ENCODE measurements at regions not wholly inside any gene's neighbourhood (a gene's known extent, or its start where the extent isn't known, plus 50 kb on each side); places are given as distances from the start of the nearest gene placed in this dataset.

DNA sequence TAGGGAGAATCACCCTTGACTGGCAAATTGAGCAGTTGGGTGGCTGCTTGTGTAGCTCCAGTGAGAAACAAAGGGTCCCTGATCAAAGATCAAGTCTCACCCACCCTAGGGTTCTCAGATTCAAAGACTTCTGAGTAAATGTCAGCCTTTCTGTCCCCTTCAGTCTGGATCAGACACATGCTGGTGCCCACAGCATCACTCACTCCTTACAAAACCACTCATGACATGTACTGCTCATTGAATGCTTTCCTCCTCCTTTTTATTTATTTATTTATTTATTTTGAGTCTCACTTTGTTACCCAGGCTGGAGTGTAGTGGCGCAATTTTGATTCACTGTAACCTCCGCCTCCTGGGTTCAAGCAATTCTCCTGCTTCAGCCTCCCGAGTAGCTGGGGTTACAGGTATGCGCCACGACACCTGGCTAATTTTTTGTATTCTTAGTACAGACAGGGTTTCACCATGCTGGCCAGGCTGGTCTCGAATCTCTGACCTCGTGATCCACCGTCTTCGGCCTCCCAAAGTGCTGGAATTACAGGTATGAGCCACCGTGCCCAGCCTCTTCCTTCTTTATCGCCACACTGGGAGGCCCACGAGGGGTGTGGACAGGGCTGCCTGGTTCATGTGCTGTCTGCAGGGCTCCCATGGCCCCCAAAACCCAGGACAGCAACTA is 462.0 kb upstream of the MAF start:
- H2BK5ac ChIP-seq (ENCODE audit: low read depth, low read length, poor library complexity), result no peak overlapping the region
- DNase-seq, result peak; percentile 88 to 90
- no peak overlapping the region for H4K8ac ChIP-seq (ENCODE audit: low read depth, low read length)
- no peak overlapping the region for H2BK120ac ChIP-seq (ENCODE audit: insufficient read depth, low read length, poor library complexity)
- H3K4me3 ChIP-seq (ENCODE audit: low read depth, low read length), result no peak overlapping the region
- H3K4me2 ChIP-seq (ENCODE audit: low read length), result no peak overlapping the region
- no peak overlapping the region for H4K91ac ChIP-seq (ENCODE audit: low read depth, low read length)
- H3K4ac ChIP-seq (ENCODE audit: low read depth, low read length), result no peak overlapping the region
- H3K23ac ChIP-seq (ENCODE audit: low read length), result no peak overlapping the region
- no peak overlapping the region for H3K27ac ChIP-seq (ENCODE audit: low read depth, low read length)
- no peaks in the 10 kb centered on the region for H3K4me1 ChIP-seq (ENCODE audit: control insufficient read depth in 1 of 2, insufficient read depth in 2 of 2, low read length in 2 of 2)
- no peaks in the 10 kb centered on the region for H3K36me3 ChIP-seq (ENCODE audit: control insufficient read depth in 1 of 2, insufficient read depth in 2 of 2, low read length in 2 of 2)
- no peak overlapping the region for H3K14ac ChIP-seq (ENCODE audit: low read length)
- H3K79me2 ChIP-seq (ENCODE audit: control insufficient read depth, insufficient read depth, low read length, poor library complexity), result no peaks in the 10 kb centered on the region
- no peaks in the 10 kb centered on the region for H3K27me3 ChIP-seq (ENCODE audit: insufficient read depth, low read length)
- no peak overlapping the region for H2BK12ac ChIP-seq (ENCODE audit: low read length)
- H4K12ac ChIP-seq (ENCODE audit: low read depth, low read length), result no peak overlapping the region
- H2AFZ ChIP-seq (ENCODE audit: insufficient read depth, low read length, poor library complexity), result no peak overlapping the region
- H3K9me3 ChIP-seq (ENCODE audit: insufficient read depth, low read depth, low read length), result no peaks in the 10 kb centered on the region
- no CpG with 5 or more reads among the region's 12 CpGs for WGBS (ENCODE audit: extremely low coverage, insufficient coverage, insufficient read length)
- no peak overlapping the region for H3K9ac ChIP-seq (ENCODE audit: low read length)
- H3K18ac ChIP-seq (ENCODE audit: low read length), result no peak overlapping the region
- H3K79me1 ChIP-seq (ENCODE audit: low read length), result no peaks in the 10 kb centered on the region
- no peak overlapping the region for H2AK5ac ChIP-seq (ENCODE audit: low read length)

DNA sequence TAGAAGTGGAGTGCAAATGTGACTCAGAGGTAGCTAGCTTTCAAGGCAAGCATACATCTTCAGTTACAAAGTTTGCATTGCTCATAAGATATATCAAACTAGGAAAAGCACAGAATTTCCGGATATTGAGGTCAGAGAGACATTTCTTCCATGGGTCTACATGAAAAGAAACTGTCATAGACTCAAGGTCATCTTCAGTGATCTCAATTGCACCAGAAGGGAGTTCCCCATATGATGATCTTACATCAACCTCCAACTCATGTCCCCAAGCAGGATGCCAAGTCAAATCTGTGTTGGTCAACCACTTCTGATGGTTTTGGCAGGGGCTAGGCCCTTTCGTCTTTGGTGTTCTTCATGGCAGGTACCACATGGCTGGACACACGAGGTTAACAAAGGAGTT is 459.9 kb upstream of the MAF start:
- H4K8ac ChIP-seq (ENCODE audit: low read depth, low read length), result no peak overlapping the region
- no peak overlapping the region for H2BK120ac ChIP-seq (ENCODE audit: insufficient read depth, low read length, poor library complexity)
- no peak overlapping the region for H3K4me3 ChIP-seq (ENCODE audit: low read depth, low read length)
- WGBS (ENCODE audit: extremely low coverage, insufficient coverage, insufficient read length), result no CpG with 5 or more reads among the region's 3 CpGs
- no peak overlapping the region for H2BK12ac ChIP-seq (ENCODE audit: low read length)
- no peak overlapping the region for H2AK5ac ChIP-seq (ENCODE audit: low read length)
- peak in 1 of 2 donors; percentile 28 for DNase-seq
- H3K27ac ChIP-seq (ENCODE audit: low read depth, low read length), result no peak overlapping the region
- no peaks in the 10 kb centered on the region for H3K36me3 ChIP-seq (ENCODE audit: control insufficient read depth in 1 of 2, insufficient read depth in 2 of 2, low read length in 2 of 2)
- H3K23ac ChIP-seq (ENCODE audit: low read length), result no peak overlapping the region
- H3K4ac ChIP-seq (ENCODE audit: low read depth, low read length), result no peak overlapping the region
- H4K91ac ChIP-seq (ENCODE audit: low read depth, low read length), result no peak overlapping the region
- H3K18ac ChIP-seq (ENCODE audit: low read length), result no peak overlapping the region
- H3K27me3 ChIP-seq (ENCODE audit: insufficient read depth, low read length), result no peaks in the 10 kb centered on the region
- no peaks in the 10 kb centered on the region for H3K79me1 ChIP-seq (ENCODE audit: low read length)
- H3K9ac ChIP-seq (ENCODE audit: low read length), result no peak overlapping the region
- H3K14ac ChIP-seq (ENCODE audit: low read length), result no peak overlapping the region
- H3K79me2 ChIP-seq (ENCODE audit: control insufficient read depth, insufficient read depth, low read length, poor library complexity), result no peaks in the 10 kb centered on the region
- no peak overlapping the region for H4K12ac ChIP-seq (ENCODE audit: low read depth, low read length)
- H3K4me1 ChIP-seq (ENCODE audit: control insufficient read depth in 1 of 2, insufficient read depth in 2 of 2, low read length in 2 of 2), result no peaks in the 10 kb centered on the region
- no peaks in the 10 kb centered on the region for H3K9me3 ChIP-seq (ENCODE audit: insufficient read depth, low read depth, low read length)
- no peak overlapping the region for H2BK5ac ChIP-seq (ENCODE audit: low read depth, low read length, poor library complexity)
- H2AFZ ChIP-seq (ENCODE audit: insufficient read depth, low read length, poor library complexity), result no peak overlapping the region
- no peak overlapping the region for H3K4me2 ChIP-seq (ENCODE audit: low read length)

DNA sequence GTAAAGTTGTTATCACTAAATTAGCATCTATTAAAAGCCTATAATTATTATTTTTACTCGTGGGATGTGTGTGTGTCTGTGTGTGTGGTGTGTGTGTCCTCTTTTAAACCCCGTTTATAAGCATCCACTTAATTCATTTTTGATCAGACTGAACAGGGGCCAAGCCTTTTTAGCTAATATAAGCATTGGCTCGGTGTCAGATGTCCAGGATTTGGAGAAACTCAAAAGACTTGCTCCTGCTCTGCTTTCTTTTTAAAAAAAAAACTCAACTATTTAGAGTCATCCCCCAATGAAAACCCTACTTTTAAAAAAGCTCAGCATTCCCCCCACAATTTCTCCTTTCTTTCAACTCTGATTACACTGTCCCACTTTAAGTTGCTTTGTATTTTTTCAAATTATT is 459.3 kb upstream of the MAF start:
- Histone ChIP-seq H3K9ac (ENCODE audit: low read length) (no peak overlapping the region), H2BK120ac (ENCODE audit: insufficient read depth, low read length, poor library complexity) (no peak overlapping the region), H4K8ac (ENCODE audit: low read depth, low read length) (no peak overlapping the region), H2AFZ (ENCODE audit: insufficient read depth, low read length, poor library complexity) (no peak overlapping the region), H3K79me1 (ENCODE audit: low read length) (no peaks in the 10 kb centered on the region), H2AK5ac (ENCODE audit: low read length) (no peak overlapping the region), H3K4ac (ENCODE audit: low read depth, low read length) (no peak overlapping the region), H2BK12ac (ENCODE audit: low read length) (no peak overlapping the region), H3K23ac (ENCODE audit: low read length) (no peak overlapping the region), H3K36me3 (ENCODE audit: control insufficient read depth in 1 of 2, insufficient read depth in 2 of 2, low read length in 2 of 2) (no peaks in the 10 kb centered on the region), H3K4me2 (ENCODE audit: low read length) (no peak overlapping the region), H3K27ac (ENCODE audit: low read depth, low read length) (no peak overlapping the region), H3K9me3 (ENCODE audit: insufficient read depth, low read depth, low read length) (no peaks in the 10 kb centered on the region), H4K91ac (ENCODE audit: low read depth, low read length) (no peak overlapping the region), H4K12ac (ENCODE audit: low read depth, low read length) (no peak overlapping the region), H3K18ac (ENCODE audit: low read length) (no peak overlapping the region), H3K79me2 (ENCODE audit: control insufficient read depth, insufficient read depth, low read length, poor library complexity) (no peaks in the 10 kb centered on the region), H2BK5ac (ENCODE audit: low read depth, low read length, poor library complexity) (no peak overlapping the region), H3K14ac (ENCODE audit: low read length) (no peak overlapping the region), H3K27me3 (ENCODE audit: insufficient read depth, low read length) (no peaks in the 10 kb centered on the region), H3K4me3 (ENCODE audit: low read depth, low read length) (no peak overlapping the region), H3K4me1 (ENCODE audit: control insufficient read depth in 1 of 2, insufficient read depth in 2 of 2, low read length in 2 of 2) (no peaks in the 10 kb centered on the region)
- WGBS (ENCODE audit: extremely low coverage, insufficient coverage, insufficient read length), result no CpG with 5 or more reads among the region's 3 CpGs
- no peak for DNase-seq

DNA sequence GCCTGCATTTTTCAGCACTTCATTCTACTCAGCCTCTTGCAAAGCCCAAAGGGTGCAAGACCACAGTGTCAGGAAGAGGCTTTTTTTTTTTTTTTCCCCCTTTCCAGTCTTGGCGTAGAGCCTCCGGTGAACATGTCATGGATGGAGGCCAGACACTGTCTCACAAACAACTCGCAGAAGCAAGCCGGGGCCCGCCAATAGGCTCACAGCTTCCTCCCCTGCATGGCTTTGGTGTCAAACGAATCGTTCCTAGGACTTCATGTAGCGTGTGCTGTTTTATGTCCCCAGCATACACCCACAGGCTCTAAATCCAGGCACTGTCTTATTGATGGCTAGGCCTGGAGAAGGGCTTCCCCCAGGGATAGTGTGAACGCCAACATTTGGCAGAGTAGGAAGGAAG is 457.7 kb upstream of the MAF start:
- H3K23ac ChIP-seq (ENCODE audit: low read length), result no peak overlapping the region
- no peaks in the 10 kb centered on the region for H3K36me3 ChIP-seq (ENCODE audit: control insufficient read depth in 1 of 2, insufficient read depth in 2 of 2, low read length in 2 of 2)
- no peak overlapping the region for H2AK5ac ChIP-seq (ENCODE audit: low read length)
- H3K14ac ChIP-seq (ENCODE audit: low read length), result no peak overlapping the region
- H4K91ac ChIP-seq (ENCODE audit: low read depth, low read length), result no peak overlapping the region
- H3K4ac ChIP-seq (ENCODE audit: low read depth, low read length), result no peak overlapping the region
- no peaks in the 10 kb centered on the region for H3K4me1 ChIP-seq (ENCODE audit: control insufficient read depth in 1 of 2, insufficient read depth in 2 of 2, low read length in 2 of 2)
- H2AFZ ChIP-seq (ENCODE audit: insufficient read depth, low read length, poor library complexity), result no peak overlapping the region
- H3K9ac ChIP-seq (ENCODE audit: low read length), result no peak overlapping the region
- H2BK120ac ChIP-seq (ENCODE audit: insufficient read depth, low read length, poor library complexity), result no peak overlapping the region
- no peaks in the 10 kb centered on the region for H3K79me2 ChIP-seq (ENCODE audit: control insufficient read depth, insufficient read depth, low read length, poor library complexity)
- no peak overlapping the region for H3K4me2 ChIP-seq (ENCODE audit: low read length)
- H3K9me3 ChIP-seq (ENCODE audit: insufficient read depth, low read depth, low read length), result no peaks in the 10 kb centered on the region
- no peak overlapping the region for H2BK5ac ChIP-seq (ENCODE audit: low read depth, low read length, poor library complexity)
- no peak overlapping the region for H4K12ac ChIP-seq (ENCODE audit: low read depth, low read length)
- H3K79me1 ChIP-seq (ENCODE audit: low read length), result no peaks in the 10 kb centered on the region
- H2BK12ac ChIP-seq (ENCODE audit: low read length), result no peak overlapping the region
- H3K27me3 ChIP-seq (ENCODE audit: insufficient read depth, low read length), result no peaks in the 10 kb centered on the region
- no peak overlapping the region for H3K18ac ChIP-seq (ENCODE audit: low read length)
- no peak overlapping the region for H3K27ac ChIP-seq (ENCODE audit: low read depth, low read length)
- DNase-seq, result no peak
- H4K8ac ChIP-seq (ENCODE audit: low read depth, low read length), result no peak overlapping the region
- no peak overlapping the region for H3K4me3 ChIP-seq (ENCODE audit: low read depth, low read length)
- WGBS (ENCODE audit: extremely low coverage, insufficient coverage, insufficient read length), result no CpG with 5 or more reads among the region's 9 CpGs

Measured in trophoblast cell (in vitro differentiated cells and primary cell).